ENCODE measurements at regions not wholly inside any gene's neighbourhood (a gene's known extent, or its start where the extent isn't known, plus 50 kb on each side); places are given as distances from the start of the nearest gene placed in this dataset.

DNA sequence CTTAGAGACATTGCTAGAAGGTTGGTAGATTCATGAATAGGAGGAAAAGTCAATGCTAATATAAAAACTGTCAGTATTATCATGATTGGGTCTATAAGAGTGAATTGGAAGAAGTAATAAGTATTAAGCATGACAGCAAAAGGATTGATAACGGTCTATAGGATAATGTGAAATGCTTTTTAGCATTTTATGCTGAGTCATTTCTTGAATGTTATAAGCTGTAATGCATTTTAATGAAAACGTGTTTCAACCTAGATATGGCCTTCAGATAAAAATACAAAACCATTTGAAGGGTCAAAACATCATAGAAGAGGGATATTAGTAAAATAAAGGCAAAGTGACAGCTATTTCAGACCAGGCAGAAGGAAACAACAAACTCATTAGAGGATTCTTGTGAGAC lies 353.5 kb downstream of the SH2D1A start:
- TF ChIP-seq CTCF (conservative IDR thresholded peaks at IDR 0.05) (no peak), ZFX (IDR thresholded peaks at IDR 0.05) (no peak)
